ENCODE measurements at regions not wholly inside any gene's neighbourhood (a gene's known extent, or its start where the extent isn't known, plus 50 kb on each side); places are given as distances from the start of the nearest gene placed in this dataset.

DNA sequence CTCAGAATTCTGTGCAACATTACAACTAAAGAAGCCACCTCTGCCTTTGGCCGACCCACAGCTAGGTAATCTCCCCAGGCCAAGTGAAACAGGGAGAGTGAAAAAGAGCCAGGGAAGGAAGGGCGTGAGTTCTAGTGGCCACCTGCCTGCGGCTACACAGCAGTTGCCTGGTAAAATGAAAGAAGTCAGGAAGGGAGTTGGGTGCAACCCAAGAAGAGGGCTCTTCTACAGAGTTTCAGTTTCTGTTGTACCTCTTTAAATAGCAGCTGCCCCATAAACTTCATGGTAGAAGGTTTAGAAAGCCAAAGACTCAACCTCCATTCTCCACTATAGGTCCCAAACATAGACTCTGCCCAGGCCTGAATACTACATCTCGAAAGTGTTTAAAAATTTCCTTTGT lies 76.2 kb upstream of the TMEM168 start:
- Histone ChIP-seq H3K27ac (ENCODE audit: low read depth, low read length) (no peak overlapping the region), H2BK20ac (ENCODE audit: low read length) (no peak overlapping the region), H3K36me3 (ENCODE audit: control insufficient read depth in 2 of 4, insufficient read depth in 4 of 4, low read length in 3 of 4) (0 out of 8 replicates have a peak, but pooled peaks cover 0 to 3% (median 0%) of the 10 kb centered on the region in 4 experiments), H3K79me2 (ENCODE audit: control insufficient read depth in 1 of 2, insufficient read depth in 2 of 2, low read length in 2 of 2) (peaks cover 0 to 13% of the 10 kb centered on the region in 2 experiments; a peak in 2 of 4 replicates), H3K9me3 (ENCODE audit: insufficient read depth in 2 of 2, low read depth in 1 of 2, low read length in 1 of 2) (peaks cover 2 to 9% of the 10 kb centered on the region in 2 experiments; a peak in 2 of 4 replicates), H3K56ac (replicated peaks; ENCODE audit: insufficient read length, low read depth, low read length) (no peak overlapping the region), H2BK120ac (replicated peaks; ENCODE audit: low read depth, low read length) (no peak overlapping the region), H3K4me3 (ENCODE audit: extremely low read depth in 1 of 4, insufficient read depth in 2 of 4, low read depth in 3 of 4, low read length in 4 of 4) (no peak overlapping the region), H3K23ac (ENCODE audit: insufficient read length) (no peak overlapping the region), H2AFZ (ENCODE audit: low read length) (no peak overlapping the region), H3K14ac (ENCODE audit: insufficient read length) (no peak overlapping the region), H3K79me1 (ENCODE audit: low read depth, low read length) (no peaks in the 10 kb centered on the region), H2BK15ac (ENCODE audit: low read length) (no peak overlapping the region), H2AK5ac (ENCODE audit: low read depth, low read length) (no peak overlapping the region), H4K20me1 (replicated peaks in 1 of 2; ENCODE audit: control insufficient read depth in 1 of 2, insufficient read depth in 2 of 2, low read length in 2 of 2) (no peaks in the 10 kb centered on the region), H3K18ac (ENCODE audit: extremely low read depth, low read length) (no peak overlapping the region), H3K4ac (replicated peaks; ENCODE audit: insufficient read length, low read depth, low read length) (no peak overlapping the region), H3K4me1 (replicated peaks in 1 of 4; ENCODE audit: control insufficient read depth in 3 of 4, insufficient read depth in 4 of 4, low read length in 3 of 4) (peaks cover 0 to 2% (median 0%) of the 10 kb centered on the region in 4 experiments; a peak in 1 of 7 replicates), H3K27me3 (replicated peaks in 1 of 4; ENCODE audit: control insufficient read depth in 3 of 4, extremely low read depth in 1 of 4, insufficient read depth in 3 of 4, low read length in 3 of 4) (no peaks in the 10 kb centered on the region), H2BK12ac (ENCODE audit: low read depth, low read length) (no peak overlapping the region), H3K4me2 (ENCODE audit: insufficient read depth in 1 of 2, low read depth in 2 of 2, low read length in 2 of 2) (no peak overlapping the region), H2BK5ac (ENCODE audit: low read depth, low read length) (no peak overlapping the region), H4K5ac (ENCODE audit: insufficient read length, low read depth, low read length) (no peak overlapping the region), H3K23me2 (ENCODE audit: low read depth, low read length) (no peaks in the 10 kb centered on the region), H4K8ac (ENCODE audit: extremely low read depth, insufficient read depth, low read length) (no peak overlapping the region), H3K9ac (replicated peaks in 1 of 4; ENCODE audit: extremely low read depth in 1 of 4, low read depth in 3 of 4, low read length in 3 of 4) (no peak overlapping the region), H4K91ac (replicated peaks; ENCODE audit: insufficient read length, low read length) (no peak overlapping the region)
- ChIA-PET CTCF (ENCODE audit: partially characterized antibody) (interaction anchor here (0.7 to 1.1 kb wide), 3 partner anchors 9 to 835 kb away, joined by 3 to 4 read pairs (median 3); no protein-coding TSS in a partner anchor), POLR2A (ENCODE audit: partially characterized antibody) (no interaction called here)
- no peak for DNase-seq (ENCODE audit: low read depth in 1 of 2, low spot score in 2 of 2)
- no peak for FAIRE-seq
- 86% methylated on average over 4 of the region's 4 CpGs; no CpG with 5 or more reads in 1 of the 2 experiments for WGBS, 2 experiments (ENCODE audit: extremely low coverage in 1 of 2, insufficient coverage in 1 of 2, insufficient read length in 1 of 2, insufficient replicate concordance in 2 of 2, low coverage in 1 of 2, low lambda C conversion rate in 2 of 2, missing lambda C conversion rate in 1 of 2)
- no peak for TF ChIP-seq SRF (IDR thresholded peaks at IDR 0.05; ENCODE audit: low read depth, low read length)
